GM19438 (cell line): ENCODE measurements at regions not wholly inside any gene's neighbourhood (a gene's known extent, or its start where the extent isn't known, plus 50 kb on each side); places are given as distances from the start of the nearest gene placed in this dataset.

Experiments
- ATAC-seq: cut with Tn5 transposase; IDR thresholded peaks from one replicate; pipeline ENCODE4 v1.9.1; 2021; ENCODE audit warnings: low read depth; ENCODE audit not compliant: unreplicated experiment

DNA sequence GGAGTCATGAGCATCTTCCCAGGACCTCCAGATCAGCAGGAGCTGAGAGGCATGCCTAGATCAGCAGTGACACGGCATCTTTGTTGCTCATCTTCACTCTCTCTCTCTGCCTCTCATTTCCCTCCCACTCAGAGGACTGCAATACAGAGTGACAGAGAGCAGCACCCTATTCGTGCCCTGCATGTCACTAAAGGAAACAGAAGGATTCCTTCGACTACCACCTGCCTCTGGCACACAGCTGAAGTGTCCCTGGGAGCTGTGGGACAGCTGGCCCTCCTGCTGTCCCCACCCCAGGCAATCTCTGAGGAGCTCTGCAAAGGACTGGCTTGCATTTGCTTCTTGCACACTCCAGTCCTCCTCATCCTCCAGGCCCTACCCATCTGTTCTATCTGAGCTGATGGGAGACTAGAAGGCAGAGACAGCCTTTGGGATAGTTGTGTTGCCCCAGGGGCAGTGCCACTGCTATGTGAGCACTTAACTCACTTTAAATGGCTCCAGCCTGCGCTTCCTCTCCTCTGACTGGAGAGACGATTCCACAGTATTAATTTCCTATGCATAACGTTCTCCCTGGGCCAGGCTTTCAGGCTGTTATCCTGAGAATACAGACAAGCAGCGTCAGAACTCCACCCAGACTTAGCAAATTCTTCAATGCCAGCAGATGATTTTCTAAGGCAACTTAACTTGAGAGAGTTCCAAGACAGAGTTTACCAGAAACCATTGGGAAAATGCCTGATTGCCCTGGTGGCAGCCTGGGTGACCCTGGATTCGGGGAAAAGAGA, 167.6 kb upstream of the MAP1B start:
- no peak for ATAC-seq

DNA sequence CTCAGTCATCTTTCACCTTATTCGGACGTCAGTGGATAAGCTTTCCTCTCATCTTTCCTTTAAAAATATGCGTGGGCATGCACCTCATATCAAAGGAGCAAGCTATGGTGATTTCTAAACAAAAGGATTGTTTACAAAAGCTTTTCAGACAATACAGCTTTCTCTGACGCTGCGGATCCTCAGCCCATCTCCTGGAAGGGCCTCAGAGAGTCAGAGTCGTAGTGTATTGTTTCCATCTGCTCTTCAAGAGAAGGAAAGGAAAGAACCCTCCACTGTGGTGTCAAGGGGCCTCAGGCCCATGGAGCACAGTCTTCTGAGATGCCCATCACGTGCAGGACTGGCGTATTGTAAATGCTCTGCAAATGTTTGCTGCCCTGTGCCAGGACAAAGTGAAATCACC, 163.4 kb upstream of the MAP1B start:
- no peak for ATAC-seq

DNA sequence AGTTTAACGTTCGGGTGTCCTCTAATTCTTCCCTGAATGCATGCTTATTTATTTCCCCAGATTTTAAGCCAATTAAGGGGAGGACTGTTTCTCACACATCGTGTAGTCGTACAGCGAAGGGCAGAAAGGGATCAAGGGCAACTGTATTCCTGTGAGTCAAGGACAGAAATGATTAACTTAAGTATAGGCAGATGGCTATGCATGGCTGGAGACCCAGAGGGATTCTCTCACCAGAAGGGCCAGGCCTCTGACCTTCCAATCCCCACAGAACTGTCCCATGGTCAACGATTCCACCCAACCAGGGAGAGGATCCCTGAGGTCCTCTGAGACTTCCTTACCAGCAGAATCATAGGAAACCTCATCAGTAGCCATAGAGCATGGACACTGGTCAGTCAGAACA, 161.8 kb upstream of the MAP1B start:
- no peak for ATAC-seq

GRCh38 chr5:71946343-71947030, 160.8 kb upstream of the MAP1B start:
- no peak for ATAC-seq

DNA sequence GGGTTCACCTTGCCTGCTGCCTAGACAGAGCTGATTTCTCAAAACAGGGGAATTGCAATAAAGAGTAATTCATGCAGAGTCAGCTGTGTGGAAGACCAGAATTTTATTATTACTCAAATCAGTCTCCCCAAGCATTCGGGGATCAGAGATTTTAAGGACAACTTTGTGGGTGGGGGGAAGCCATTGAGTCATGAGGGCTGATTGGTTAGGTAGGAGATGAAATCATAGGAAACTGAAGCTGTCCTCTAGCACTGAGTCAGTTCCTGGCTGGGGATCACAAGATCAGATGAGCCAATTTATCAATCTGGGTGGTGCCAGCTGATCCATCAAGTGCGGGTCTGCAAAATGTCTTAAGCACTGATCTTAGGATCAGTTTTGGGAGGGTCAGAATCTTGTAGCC, 159.1 kb upstream of the MAP1B start:
- ATAC-seq, result no peak

DNA sequence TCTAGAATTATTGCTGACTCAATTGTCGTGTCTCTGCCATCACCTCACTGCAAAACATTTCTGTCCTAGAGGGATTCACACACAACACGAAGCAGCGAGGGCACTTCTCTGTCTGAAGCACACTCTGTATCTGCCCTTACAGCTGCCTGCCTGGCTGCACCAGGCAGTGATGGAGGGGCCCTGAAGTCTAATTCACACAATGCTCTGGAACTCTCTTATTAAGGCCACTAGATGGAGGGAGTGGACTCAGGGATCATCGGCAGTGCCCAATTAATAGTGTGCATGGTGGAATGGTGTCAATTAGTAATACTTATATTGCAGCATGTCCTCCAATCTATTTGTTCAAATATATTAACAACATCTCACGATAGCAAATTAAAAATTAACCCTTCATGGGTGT, 157.5 kb upstream of the MAP1B start:
- ATAC-seq, result no peak

DNA sequence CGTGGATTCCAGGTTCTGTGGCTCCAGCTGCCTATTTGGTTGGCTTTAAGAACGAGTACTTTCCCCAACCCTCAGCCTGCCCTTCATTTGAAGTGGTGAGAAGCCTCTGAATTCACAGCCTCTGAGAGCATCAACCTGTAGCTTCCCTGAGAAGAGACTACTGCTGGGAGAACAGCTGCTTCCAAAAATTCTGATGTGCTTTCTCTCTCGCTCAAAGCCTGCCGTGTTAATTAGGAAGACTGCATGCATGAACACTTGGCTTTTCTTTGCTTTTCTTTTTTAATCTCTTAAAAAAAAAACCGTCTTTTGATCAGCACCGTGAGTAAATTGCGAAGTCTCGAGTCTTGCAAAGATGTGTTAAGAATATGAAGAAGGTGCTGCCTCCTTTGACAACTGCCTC, 153.4 kb upstream of the MAP1B start:
- ATAC-seq, result no peak

DNA sequence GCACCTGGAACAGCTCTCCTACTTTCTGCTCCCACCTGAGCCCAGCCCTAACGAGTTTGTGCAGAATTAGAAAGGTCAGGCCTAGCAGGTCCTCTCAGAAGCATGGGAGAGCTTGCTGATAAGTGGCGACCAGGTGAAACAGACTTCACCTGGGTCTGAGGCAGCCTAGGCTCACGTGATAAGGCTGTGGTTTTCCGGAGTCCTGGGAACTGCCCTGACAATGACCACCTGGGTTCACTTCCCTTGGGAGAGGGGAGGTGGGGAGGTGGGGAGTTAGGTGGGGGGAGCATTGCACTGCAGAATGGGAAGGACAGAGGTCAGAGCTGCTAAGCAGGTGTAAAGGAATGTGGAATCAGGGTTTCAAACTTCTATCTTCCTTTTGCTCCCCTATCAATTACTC, 152.9 kb upstream of the MAP1B start:
- ATAC-seq, result no peak

DNA sequence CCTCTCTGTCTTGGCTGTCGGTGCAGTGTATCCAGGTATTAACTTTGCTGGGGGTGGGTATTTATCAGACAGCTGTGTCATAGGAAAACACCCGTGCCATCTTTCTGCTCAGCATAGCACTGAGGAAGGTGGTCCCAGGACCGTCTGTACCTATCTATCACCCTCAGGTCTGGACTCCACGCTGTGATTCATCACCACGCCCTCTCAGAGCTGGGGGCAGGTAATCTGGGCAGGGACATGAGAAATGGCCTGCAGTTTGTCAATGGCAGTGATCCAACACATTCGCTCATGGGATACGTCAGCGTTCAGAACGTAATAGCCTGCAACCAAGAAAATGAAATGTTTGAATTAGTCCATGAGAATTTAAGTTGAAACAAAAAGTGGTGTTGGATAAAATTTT, 151.6 kb upstream of the MAP1B start:
- no peak for ATAC-seq

DNA sequence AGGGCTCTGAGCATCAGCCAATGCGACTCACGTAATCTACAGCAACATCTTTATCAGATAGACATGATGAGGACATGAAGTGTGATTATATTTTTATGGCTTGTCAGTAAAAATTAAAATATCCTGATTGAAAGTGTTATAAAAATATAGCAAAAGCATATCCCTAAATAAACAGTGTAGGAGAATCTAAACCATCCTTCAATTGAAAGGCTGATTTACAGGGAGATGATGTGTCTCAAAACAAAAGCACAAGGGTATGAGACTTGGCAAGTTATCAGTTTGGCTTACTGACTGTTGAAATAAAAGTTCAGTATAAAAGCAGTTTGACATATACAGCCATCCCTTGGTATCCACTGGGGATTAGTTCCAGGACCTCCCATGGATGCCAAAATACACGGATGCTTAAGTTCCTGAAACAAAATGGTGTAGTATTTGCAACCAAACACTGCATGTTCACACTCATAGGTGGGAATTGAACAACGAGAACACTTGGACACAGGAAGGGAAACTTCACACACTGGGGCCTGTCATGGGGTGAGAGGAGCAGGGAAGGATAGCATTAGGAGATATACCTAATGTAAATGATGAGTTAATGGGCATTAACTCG, 149.9 kb upstream of the MAP1B start:
- ATAC-seq, result no peak

- no peak for ATAC-seq
These were observed 147.1 kb upstream of the MAP1B start for GRCh38 chr5:71960195-71960594.

DNA sequence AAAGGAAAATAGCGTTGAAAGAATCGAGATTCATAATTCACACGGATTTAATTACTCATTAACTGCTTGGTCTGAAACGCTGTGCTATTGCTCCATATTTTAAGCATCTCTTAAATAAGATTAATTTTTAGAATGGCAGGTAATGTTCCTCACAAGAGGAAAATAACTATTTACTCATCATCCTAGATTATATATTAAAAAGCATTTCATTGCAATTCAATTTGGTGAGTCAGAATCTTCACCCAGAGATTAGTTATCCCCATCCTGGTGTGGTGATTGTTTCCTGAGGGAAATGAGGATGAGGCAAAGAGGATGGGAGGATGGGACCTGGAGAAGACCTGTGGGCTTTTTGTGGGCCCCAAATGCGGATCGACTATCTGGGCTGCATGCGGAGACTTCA, 145.5 kb upstream of the MAP1B start:
- ATAC-seq, result no peak

DNA sequence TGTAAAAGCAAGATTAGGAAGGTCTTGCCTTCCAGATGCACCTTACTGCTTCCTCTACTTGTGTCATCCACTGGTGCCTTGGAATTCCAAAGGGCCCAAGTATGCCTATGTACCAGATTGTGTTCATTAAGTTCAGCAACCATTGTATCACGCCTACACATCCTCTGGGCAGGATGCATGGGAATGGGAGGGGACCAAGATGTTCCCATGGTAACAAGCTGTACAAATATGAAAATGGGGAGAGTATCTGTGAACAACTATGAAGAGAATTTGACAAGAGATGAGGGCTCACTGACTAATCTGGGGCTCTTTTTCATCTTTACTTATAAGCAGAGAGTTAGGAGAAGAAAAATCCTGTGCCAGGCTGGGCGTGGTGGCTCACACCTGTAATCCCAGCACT, 137.8 kb upstream of the MAP1B start:
- ATAC-seq, result no peak

DNA sequence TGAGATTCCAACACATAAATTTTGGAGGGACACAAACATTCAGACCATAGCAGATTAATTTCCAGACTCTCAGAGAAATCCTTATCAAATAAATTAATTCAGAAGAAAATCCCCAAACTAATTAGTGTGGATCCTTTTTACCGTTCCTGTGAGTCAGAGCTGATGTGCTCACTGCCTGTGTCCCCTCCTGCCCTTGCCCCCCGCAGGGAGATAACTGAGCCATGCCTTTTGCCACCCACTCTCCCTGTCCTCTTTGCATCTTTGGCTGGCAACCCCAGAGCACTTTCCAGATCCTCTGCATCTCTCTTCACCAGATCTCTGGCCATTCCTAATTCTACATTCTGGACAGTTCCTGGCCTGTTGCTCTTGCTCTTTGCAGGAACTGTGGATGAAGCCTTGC, 135.4 kb upstream of the MAP1B start:
- ATAC-seq, result no peak

DNA sequence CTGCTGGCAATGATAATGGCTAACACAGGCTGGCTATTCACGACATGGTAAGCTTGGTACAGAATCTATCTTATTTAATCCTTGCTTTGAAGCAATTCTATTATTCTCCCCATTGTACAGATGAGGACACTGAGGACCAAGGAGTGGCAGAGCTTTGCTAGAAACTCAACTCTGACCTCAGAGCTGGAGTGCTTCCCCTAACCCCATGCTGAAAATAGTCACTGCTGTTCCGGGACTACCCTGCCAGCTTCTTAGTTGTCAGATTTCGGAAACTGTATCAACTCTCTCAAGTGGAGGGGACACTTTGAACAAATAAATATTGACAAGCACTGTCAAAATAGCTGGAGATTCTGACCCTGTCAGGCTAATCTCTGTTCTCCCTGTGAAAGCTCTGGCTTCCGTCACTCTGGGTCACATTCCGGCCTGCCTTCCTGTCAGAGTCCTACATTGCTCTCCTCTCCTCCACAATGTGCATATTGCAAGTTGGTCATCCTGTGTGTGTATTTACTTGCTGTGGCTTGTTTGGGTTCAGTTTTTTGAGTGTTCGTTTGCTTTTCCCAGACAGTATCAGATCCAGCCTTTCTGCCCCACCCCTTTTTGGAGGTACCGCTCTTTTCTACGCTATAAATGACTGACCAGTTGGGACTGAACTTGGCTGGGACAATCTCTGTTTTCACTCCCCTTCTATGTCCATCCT, 134.3 kb upstream of the MAP1B start:
- ATAC-seq, result no peak

DNA sequence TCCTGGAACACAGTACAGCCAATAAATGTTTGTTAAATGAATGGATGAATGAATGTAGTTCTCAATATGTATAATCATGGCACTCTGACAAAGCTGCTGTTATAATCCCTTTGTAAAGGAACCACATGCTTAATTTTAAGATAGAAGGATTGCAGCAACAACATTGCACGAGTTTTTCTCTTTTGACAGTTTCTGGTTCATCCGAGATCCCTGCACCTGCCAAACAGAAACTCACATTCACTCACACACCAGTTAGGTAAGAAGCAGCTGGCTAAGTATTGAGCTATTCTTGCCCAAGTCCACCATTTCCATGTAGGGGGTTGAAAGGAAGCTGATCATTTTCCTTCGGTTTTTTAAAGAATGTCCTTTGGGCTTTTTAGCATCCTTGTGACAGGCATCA, 133.7 kb upstream of the MAP1B start:
- ATAC-seq, result no peak

DNA sequence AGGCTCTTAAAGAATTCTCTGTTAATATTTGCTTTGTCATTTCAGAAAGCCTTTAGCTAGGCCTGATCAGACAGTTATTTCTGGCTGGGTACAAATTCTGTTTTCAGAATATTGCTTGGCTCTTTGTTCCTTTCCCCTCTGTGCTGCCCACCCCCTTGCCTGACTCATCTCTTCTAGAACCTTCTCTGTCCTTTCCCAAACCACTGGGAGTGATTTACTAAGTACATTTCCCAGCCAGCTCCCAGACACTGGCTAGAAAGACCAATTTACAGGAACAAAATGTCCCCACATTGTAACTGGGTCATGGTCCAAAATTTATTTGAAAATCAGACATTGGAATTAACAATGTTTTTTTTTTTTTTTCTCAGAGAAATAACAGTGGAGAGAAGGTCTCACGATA, 133.1 kb upstream of the MAP1B start:
- no peak for ATAC-seq

DNA sequence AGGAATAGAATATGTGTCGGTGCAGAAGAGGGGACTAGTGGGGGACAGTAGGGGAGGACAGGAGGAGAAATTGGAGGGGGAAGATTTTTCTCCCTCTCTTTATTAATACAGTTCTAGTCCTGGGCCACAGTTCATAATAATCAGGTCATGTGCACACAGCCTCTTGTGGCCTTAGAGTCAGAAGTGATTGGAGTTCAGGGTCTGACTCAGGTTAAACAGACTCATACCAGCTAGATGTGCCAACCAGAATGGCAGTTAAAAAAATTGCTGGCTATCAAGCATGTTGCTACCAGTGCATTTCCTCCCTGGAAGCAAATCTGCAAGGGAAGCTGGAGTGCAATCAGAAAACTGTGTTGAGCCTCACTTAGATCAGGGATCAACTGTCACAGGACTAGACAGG, 132.7 kb upstream of the MAP1B start:
- no peak for ATAC-seq

DNA sequence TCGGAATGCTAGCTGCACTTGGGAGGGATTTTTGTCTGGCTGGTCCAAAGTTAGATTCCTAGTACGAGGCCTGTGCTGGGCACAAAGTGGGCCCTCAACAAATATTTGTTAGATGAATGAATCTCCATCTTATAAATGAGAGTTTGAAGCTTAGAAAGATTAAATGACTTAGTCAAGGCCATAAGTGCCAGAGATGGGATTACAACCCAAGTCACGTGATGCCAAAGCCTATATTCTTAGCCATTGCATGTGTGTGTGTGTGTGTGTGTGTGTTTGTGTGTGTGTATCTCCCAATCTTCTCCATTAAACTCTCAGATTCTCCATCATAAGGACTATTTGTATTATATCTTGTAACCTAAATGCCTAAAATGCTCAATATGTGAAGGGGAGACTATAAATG, 130.8 kb upstream of the MAP1B start:
- no peak for ATAC-seq

GRCh38 chr5:71977311-71977710, 130.0 kb upstream of the MAP1B start:
- ATAC-seq, result no peak

DNA sequence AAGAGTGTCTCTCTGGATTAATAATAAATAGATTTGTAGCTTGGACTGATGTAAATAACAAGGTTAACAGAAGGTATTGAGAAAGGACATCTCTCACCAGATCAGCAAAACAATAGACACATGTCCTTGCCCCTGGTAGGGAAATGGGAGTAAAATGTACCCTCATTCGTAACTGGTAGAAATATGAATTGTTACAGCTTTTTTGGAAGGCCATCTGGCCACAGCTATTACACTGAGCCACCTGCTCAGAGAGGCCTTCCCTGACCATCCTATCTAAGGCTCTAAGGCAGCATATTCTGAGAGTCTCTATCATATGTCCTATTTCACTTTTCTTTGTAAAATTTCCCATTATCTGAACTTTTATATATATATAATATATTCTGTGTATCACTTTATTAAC, 129.1 kb upstream of the MAP1B start:
- ATAC-seq, result no peak
